HG03025 (cell line): ENCODE measurements at regions not wholly inside any gene's neighbourhood (a gene's known extent, or its start where the extent isn't known, plus 50 kb on each side); places are given as distances from the start of the nearest gene placed in this dataset.
"Not testable (repeated sequence)": the region's sequence is repeated elsewhere in the genome, so short reads cannot be mapped to it uniquely, and the experiment has no call there.

Experiments used
- ATAC-seq: cut with Tn5 transposase; IDR thresholded peaks from one replicate; pipeline ENCODE4 v1.9.1; 2021; ENCODE audit warnings: mild to moderate bottlenecking, moderate library complexity; ENCODE audit not compliant: unreplicated experiment, low FRiP score

- ATAC-seq: no peak
Measured at GRCh38 chr6:11387707-11388430, 149.7 kb upstream of the TMEM170B start.

DNA sequence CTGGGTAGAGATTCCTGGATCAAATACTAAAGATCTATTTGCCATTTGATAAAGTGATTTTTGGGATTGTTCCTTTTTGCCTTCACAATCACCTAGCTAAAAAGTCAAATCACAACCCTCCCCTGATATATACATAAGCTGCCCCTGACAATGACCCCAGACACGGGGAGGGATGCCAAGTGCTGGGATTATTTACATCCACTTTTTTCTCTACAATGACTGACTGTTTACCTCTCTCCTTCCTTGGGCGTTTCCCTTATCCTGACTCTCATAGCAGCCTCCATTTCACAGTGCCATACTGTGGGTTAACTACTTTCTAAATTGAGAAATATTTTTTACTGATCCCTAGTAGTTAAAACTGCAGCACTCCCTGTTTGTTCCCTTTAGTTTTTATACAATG, 150.8 kb upstream of the TMEM170B start:
- no peak for ATAC-seq

DNA sequence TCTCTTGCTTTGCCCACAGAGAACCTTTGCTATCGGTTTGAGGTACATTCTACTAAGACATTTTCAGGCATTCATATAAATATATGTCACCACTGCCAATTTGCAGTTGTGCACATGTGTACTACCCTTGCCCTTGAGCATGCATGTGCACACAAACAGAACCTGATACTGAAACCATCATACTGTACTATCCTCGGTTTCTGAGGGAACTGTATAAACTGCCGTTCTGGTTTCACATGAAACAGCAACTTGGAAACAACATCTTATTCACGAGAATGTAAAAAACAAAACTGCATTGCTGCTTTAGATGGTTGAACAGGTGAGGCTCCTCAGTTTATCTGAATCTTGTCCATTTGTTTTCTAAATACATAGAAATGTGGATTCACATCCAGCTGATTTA, 151.2 kb upstream of the TMEM170B start:
- ATAC-seq: peak; percentile 74

GRCh38 chr6:11384531-11385309, 152.3 kb upstream of the NEDD9 start:
- no peak for ATAC-seq

DNA sequence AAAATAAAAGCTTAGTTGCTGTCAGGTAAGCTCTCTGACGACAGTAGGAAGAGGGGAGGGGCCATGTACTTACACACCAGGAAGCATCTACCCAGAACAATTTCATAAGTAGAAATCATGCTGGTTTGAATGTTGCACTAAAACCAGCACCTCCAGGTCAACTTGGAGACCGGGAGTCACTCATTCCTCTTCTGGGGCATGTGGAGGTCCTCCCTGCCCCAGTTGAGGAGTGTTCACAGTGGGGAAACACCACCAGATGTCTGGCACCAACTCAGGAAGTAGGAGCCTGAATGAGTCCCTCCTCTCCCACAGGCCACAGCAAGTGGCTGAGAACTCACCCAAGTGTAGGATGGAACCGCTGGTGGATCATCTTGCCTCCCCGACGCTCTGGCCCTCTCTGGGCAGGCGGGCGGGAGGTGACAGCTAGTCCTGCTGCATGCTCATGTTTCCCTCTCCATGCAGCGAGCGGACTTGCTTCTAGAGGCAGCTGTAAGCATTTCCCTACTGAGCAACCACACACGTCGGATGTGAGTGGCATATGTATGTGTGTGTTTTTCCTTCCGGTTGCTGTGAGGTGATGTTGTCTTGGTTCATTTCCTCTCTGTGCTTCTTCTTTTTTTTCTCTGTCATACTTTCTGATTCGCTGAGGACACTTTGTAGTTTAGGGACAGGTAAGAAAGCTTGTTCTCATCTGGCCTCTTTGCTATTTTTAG, 149.5 kb upstream of the NEDD9 start:
- peak; percentile 73 for ATAC-seq

GRCh38 chr6:11380969-11381744, 148.7 kb upstream of the NEDD9 start:
- ATAC-seq: no peak

- no peak for ATAC-seq
Measured at GRCh38 chr6:11380549-11380948, 148.1 kb upstream of the NEDD9 start.

- no peak for ATAC-seq
Measured at GRCh38 chr6:11379805-11380204, 147.3 kb upstream of the NEDD9 start.

- ATAC-seq: no peak
Measured at GRCh38 chr6:11378639-11379038, 146.2 kb upstream of the NEDD9 start.

GRCh38 chr6:11374036-11375010, 141.9 kb upstream of the NEDD9 start:
- ATAC-seq: peak; percentile 94

DNA sequence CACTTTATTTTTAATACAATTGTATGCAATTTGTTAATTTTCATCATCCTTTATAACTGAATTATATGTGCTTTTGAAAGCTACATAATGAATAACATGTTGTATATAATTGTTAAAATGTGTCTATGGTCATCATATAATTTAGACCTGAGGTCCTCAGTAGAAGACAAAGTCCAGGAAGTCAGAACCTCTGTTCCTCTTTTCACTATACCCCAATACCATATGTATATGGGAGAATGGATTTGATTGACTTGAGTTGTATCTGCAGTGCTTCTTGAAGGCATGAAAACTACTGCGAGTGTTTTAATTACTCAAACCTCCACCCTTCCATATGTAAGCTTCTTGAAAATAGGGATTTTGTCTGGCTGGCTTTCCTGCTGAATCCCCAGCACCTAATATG, 140.7 kb upstream of the NEDD9 start:
- no peak for ATAC-seq

DNA sequence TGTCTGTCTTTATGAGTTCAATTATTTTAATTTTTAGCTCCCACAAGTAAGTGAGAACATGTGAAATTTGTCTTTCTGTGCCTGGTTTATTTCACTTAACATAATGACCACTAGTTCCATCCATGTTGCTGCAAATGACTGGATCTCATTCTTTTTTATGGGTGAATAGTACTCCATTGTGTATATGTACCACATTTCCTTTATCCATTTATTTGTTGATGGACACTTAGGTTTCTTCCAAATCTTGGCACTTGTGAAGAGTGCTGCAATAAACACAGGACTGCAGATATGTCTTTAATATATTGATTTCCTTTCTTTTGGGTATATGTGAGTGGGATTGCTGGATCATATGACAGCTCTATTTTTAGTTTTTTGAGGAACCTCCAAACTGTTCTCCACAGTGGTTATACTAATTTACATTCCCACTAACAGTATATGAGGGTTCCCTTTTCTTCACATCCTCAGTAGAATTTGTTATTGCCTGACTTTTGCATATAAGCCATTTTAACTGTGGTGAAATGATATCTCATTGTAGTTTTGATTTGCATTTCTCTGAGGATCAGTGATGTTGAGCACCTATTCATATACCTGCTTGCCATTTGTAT, 139.8 kb upstream of the NEDD9 start:
- ATAC-seq: not testable (repeated sequence)

DNA sequence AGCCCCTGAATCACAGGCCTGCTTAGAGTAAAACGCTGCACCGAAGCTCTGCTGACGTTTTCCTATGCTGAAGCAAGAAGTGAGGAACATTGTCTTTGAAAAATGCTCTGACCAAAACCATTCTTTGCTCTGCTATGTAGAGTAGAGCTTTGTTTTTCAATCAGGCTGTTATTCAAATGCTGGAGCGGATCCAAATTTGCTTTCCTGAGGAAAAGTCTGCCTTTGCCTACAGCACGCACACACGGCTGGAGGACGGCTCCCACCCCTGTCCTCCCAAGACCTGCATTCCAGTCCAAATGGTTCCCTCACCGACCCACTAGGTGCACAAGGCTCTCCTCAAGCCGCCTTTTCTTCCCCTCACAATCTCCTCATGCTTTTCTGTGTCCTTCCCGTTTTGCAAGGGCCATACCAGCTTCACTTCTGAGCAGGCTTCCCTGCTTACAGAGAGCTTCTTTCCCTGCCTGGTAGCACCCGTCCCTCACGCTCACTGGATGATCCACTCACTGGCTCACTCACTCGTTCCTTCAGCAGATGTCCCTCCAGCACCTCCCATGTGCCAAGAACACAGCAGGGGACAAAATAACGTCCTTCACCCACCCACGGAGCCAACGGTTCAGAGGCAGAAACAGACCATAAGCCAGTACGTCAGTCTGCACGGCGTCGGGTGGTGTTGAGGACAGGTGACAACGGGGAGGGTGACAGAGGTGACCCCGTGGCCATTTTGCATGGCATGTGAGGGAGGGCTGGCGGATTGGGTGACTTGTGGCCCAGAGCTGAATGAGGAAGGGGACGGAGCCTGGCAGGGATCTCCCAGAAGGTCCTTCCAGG, 137.9 kb upstream of the NEDD9 start:
- no peak for ATAC-seq

GRCh38 chr6:11368760-11369159, 136.3 kb upstream of the NEDD9 start:
- ATAC-seq: no peak

GRCh38 chr6:11368264-11368663, 135.8 kb upstream of the NEDD9 start:
- no peak for ATAC-seq

- no peak for ATAC-seq
Measured at GRCh38 chr6:11367638-11368199, 135.3 kb upstream of the NEDD9 start.

GRCh38 chr6:11366934-11367637, 134.6 kb upstream of the NEDD9 start:
- ATAC-seq: no peak
